ENCODE measurements at regions not wholly inside any gene's neighbourhood (a gene's known extent, or its start where the extent isn't known, plus 50 kb on each side); places are given as distances from the start of the nearest gene placed in this dataset.

GRCh38 chr2:138853296-138853695 is 73.1 kb upstream of the NXPH2 start:
- no peaks in the 10 kb centered on the region for H3K9me3 ChIP-seq (ENCODE audit: control insufficient read depth, low read depth, low read length)
- H2BK120ac ChIP-seq (ENCODE audit: low read depth, low read length, poor library complexity, severe bottlenecking) = no peak overlapping the region
- H2BK20ac ChIP-seq (ENCODE audit: low read depth, low read length, poor library complexity, severe bottlenecking) = no peak overlapping the region
- no peak overlapping the region for H4K8ac ChIP-seq (replicated peaks; ENCODE audit: insufficient read length, low read depth, low read length)
- H3K79me2 ChIP-seq (ENCODE audit: insufficient read depth, low read length) = no peaks in the 10 kb centered on the region
- Mint-ChIP-seq H3K36me3 (ENCODE audit: insufficient read depth in 1 of 3, low read depth in 3 of 3) (no peaks in the 10 kb centered on the region), H3K9me3 (no peaks in the 10 kb centered on the region), H3K4me1 (no peaks in the 10 kb centered on the region), H3K4me3 (no peak overlapping the region), H3K27ac (no peak overlapping the region), H3K27me3 (ENCODE audit: low read depth) (no peaks in the 10 kb centered on the region)
- H3K27me3 ChIP-seq (ENCODE audit: insufficient read depth, low read length) = no peaks in the 10 kb centered on the region
- H3T11ph ChIP-seq (ENCODE audit: low read length) = no peak overlapping the region
- no peak overlapping the region for H3K4me2 ChIP-seq (ENCODE audit: insufficient read depth, insufficient read length, low read length)
- H4K91ac ChIP-seq (ENCODE audit: insufficient read length, low read depth, low read length) = no peak overlapping the region
- no CpG with 5 or more reads among the region's 1 CpG for WGBS (ENCODE audit: extremely low coverage, insufficient read length, low lambda C conversion rate)
- H3K27ac ChIP-seq (ENCODE audit: insufficient read length, low read depth, low read length) = no peak overlapping the region
- H3K23ac ChIP-seq (ENCODE audit: insufficient read length, low read depth, low read length) = no peak overlapping the region
- H2BK12ac ChIP-seq (ENCODE audit: insufficient read length, low read depth, low read length) = no peak overlapping the region
- H3K9ac ChIP-seq (ENCODE audit: extremely low read depth, insufficient read length, low read length) = no peak overlapping the region
- H3K14ac ChIP-seq (ENCODE audit: insufficient read depth, low read length) = no peak overlapping the region
- H4K5ac ChIP-seq (ENCODE audit: insufficient read length, low read depth, low read length) = no peak overlapping the region
- no peaks in the 10 kb centered on the region for H4K20me1 ChIP-seq (ENCODE audit: control insufficient read depth, insufficient read depth, insufficient read length)
- TF ChIP-seq CTCF (conservative IDR thresholded peaks at IDR 0.05) = no peak
- H2AK5ac ChIP-seq (ENCODE audit: insufficient read length, low read length) = no peak overlapping the region
- H3K4ac ChIP-seq (ENCODE audit: low read depth, low read length) = no peak overlapping the region
- no peak for DNase-seq
- no peaks in the 10 kb centered on the region for H3K4me1 ChIP-seq (ENCODE audit: insufficient read depth, low read length)
- H3K56ac ChIP-seq (ENCODE audit: insufficient read length, low read depth, low read length) = no peak overlapping the region
- no peaks in the 10 kb centered on the region for H3K23me2 ChIP-seq (ENCODE audit: insufficient read length, low read depth, low read length, poor library complexity, severe bottlenecking)
- no peak overlapping the region for H3K18ac ChIP-seq (ENCODE audit: insufficient read length, low read depth, low read length)
- no peaks in the 10 kb centered on the region for H3K79me1 ChIP-seq (ENCODE audit: insufficient read depth, low read depth, low read length, poor library complexity, severe bottlenecking)
- H2BK5ac ChIP-seq (ENCODE audit: insufficient read length, low read length) = no peak overlapping the region
- H2BK15ac ChIP-seq (ENCODE audit: low read depth, low read length) = no peak overlapping the region
- H2AFZ ChIP-seq (ENCODE audit: low read length) = no peak overlapping the region
